Suprapubic skin (tissue), 4 donors: ENCODE measurements at regions not wholly inside any gene's neighbourhood (a gene's known extent, or its start where the extent isn't known, plus 50 kb on each side); places are given as distances from the start of the nearest gene placed in this dataset.

Experiments used
- POLR2A ChIP-seq, 2 donors: fragments of 450-650 bp; IDR thresholded peaks; one replicate each; pipeline ENCODE4 v1.6.1; 2017; ENCODE audit warnings: antibody characterized with exemption in 2 of 2, mild to moderate bottlenecking in 2 of 2, moderate library complexity in 2 of 2
- POLR2AphosphoS5 ChIP-seq, 3 donors: sonication (generic); formaldehyde crosslinking; IDR thresholded peaks; one replicate each; pipeline ENCODE4 v1.6.1; 2017; ENCODE audit warnings: antibody characterized with exemption in 3 of 3

DNA sequence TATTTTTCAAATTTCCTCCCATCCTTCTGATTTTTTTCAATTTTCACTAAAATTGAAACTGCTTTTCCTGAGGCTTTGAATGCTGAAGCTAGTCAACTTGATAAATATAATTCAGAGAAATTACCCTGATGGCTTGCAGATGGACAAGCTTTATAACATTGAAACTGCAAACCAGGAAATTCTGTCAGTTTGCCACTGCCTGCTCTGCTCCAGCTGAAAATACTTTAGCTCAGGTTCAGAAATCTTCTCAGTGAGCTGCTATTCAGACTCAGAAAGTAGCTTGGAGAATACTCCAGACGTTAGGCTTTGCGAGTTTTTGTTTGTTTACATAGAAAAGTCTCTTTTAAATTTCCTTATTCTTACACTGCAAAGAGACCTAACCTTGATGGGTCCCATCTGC, 1574.7 kb downstream of the STIM2 start:
- no peak for TF ChIP-seq POLR2AphosphoS5 (IDR thresholded peaks at IDR 0.05)
- no peak for TF ChIP-seq POLR2A (IDR thresholded peaks at IDR 0.05)
